GM23338 (cell line): ENCODE measurements at regions not wholly inside any gene's neighbourhood (a gene's known extent, or its start where the extent isn't known, plus 50 kb on each side); places are given as distances from the start of the nearest gene placed in this dataset.

Experiments
- ATAC-seq: fragments of 200-7000 bp; cut with Tn5 transposase; 3 replicates; pipeline ENCODE4 v1.9.1; 2020
- DNase-seq: peaks from one replicate; pipeline ENCODE4 v3.0.0-alpha.2; 2015; ENCODE audit warnings: low spot score
- H2AFZ ChIP-seq: fragments of 200-600 bp; sonication (generic); 2 replicates; pipeline ENCODE4 v1.8.0; 2016; ENCODE audit warnings: antibody characterized with exemption, mild to moderate bottlenecking, moderate library complexity
- H3F3A ChIP-seq: fragments of 200-600 bp; sonication (generic); replicated peaks from 2 replicates; pipeline ENCODE4 v1.8.0; 2017; ENCODE audit warnings: antibody characterized with exemption, mixed run types, low read depth
- H3K27ac ChIP-seq: fragments of 200-600 bp; sonication (generic); 2 replicates; pipeline ENCODE4 v1.6.1; 2016; ENCODE audit warnings: low read depth
- H3K27me3 ChIP-seq: fragments of 200-600 bp; sonication (generic); 2 replicates; pipeline ENCODE4 v1.8.0; 2016; ENCODE audit warnings: mild to moderate bottlenecking, mixed run types, moderate library complexity; ENCODE audit not compliant: insufficient read depth
- H3K36me3 ChIP-seq: fragments of 200-600 bp; sonication (generic); 2 replicates; pipeline ENCODE4 v1.8.0; 2016; ENCODE audit warnings: mild to moderate bottlenecking; ENCODE audit not compliant: insufficient read depth
- H3K4me1 ChIP-seq: fragments of 200-600 bp; sonication (generic); 2 replicates; pipeline ENCODE4 v1.8.0; 2016; ENCODE audit warnings: mild to moderate bottlenecking, moderate library complexity; ENCODE audit not compliant: insufficient read depth
- H3K4me2 ChIP-seq: fragments of 200-600 bp; sonication (generic); 2 replicates; pipeline ENCODE4 v1.7.1; 2017; ENCODE audit warnings: mixed run types
- H3K4me3 ChIP-seq: fragments of 200-600 bp; sonication (generic); 2 replicates; pipeline ENCODE4 v1.6.1; 2016; ENCODE audit warnings: mixed run types
- H3K79me2 ChIP-seq: fragments of 200-600 bp; sonication (generic); replicated peaks from 2 replicates; pipeline ENCODE4 v1.8.0; 2017; ENCODE audit warnings: mild to moderate bottlenecking; ENCODE audit not compliant: insufficient read depth
- H3K9me2 ChIP-seq: fragments of 200-600 bp; sonication (generic); 2 replicates; pipeline ENCODE4 v1.8.0; 2017; ENCODE audit not compliant: insufficient read depth
- H4K20me1 ChIP-seq: fragments of 200-600 bp; sonication (generic); replicated peaks from 2 replicates; pipeline ENCODE4 v1.8.0; 2017; ENCODE audit warnings: mild to moderate bottlenecking; ENCODE audit not compliant: insufficient read depth
- H3K27ac Mint-ChIP-seq: 2 replicates; pipeline ENCODE4 v1.8.0; 2020; ENCODE audit warnings: inconsistent platforms, mild to moderate bottlenecking, moderate library complexity, mixed read lengths
- H3K27me3 Mint-ChIP-seq: 3 replicates; pipeline ENCODE4 v1.8.0; 2022; ENCODE audit warnings: low read depth, mild to moderate bottlenecking, moderate library complexity, mixed read lengths, inconsistent platforms; ENCODE audit not compliant: insufficient read depth, poor library complexity
- H3K36me3 Mint-ChIP-seq: 3 replicates; pipeline ENCODE4 v1.8.0; 2021; ENCODE audit warnings: low read depth, mild to moderate bottlenecking, inconsistent platforms, moderate library complexity, mixed read lengths
- H3K4me1 Mint-ChIP-seq: 3 replicates; pipeline ENCODE4 v1.8.0; 2020; ENCODE audit warnings: mild to moderate bottlenecking, inconsistent platforms, mixed read lengths
- H3K4me3 Mint-ChIP-seq: 3 replicates; pipeline ENCODE4 v1.8.0; 2021; ENCODE audit warnings: moderate library complexity, mild to moderate bottlenecking, inconsistent platforms, mixed read lengths
- H3K9me3 Mint-ChIP-seq: 3 replicates; pipeline ENCODE4 v1.8.0; 2020; ENCODE audit warnings: moderate library complexity, mild to moderate bottlenecking, inconsistent platforms, mixed read lengths
- CTCF ChIP-seq, 2 experiments: fragments of 200-600 bp in 1 of 2; sonication (generic) in 1 of 2; conservative IDR thresholded peaks; 2 replicates each; pipeline versions ENCODE4 v1.5.1 to v1.6.1; 2016 to 2017; ENCODE audit warnings: antibody characterized with exemption in 2 of 2, low read depth in 2 of 2, mild to moderate bottlenecking in 2 of 2, moderate library complexity in 1 of 2
- ETS1 ChIP-seq: IDR thresholded peaks from 2 replicates; pipeline ENCODE4 v1.6.1; 2016; ENCODE audit warnings: antibody characterized with exemption
- POLR2AphosphoS5 ChIP-seq: IDR thresholded peaks from 2 replicates; pipeline ENCODE4 v1.6.1; 2016; ENCODE audit warnings: antibody characterized with exemption, low read depth
- ZNF114 ChIP-seq: fragments of 250-450 bp; sonication (Bioruptor Pico); IDR thresholded peaks from 2 replicates; pipeline ENCODE4 v1.5.0; 2020; ENCODE audit warnings: mild to moderate bottlenecking, moderate library complexity
- ZNF331 ChIP-seq: fragments of 250-450 bp; sonication (Bioruptor Pico); IDR thresholded peaks from 2 replicates; pipeline ENCODE4 v1.5.0; 2020; ENCODE audit warnings: low read depth, mild to moderate bottlenecking, moderate library complexity
- ZNF462 ChIP-seq: fragments of 250-450 bp; sonication (Bioruptor Pico); IDR thresholded peaks from 2 replicates; pipeline ENCODE4 v1.5.0; 2020; ENCODE audit warnings: mild to moderate bottlenecking, moderate library complexity

GRCh38 chr12:115335594-115335993, 651.6 kb upstream of the TBX3 start (continued):
- no peak for TF ChIP-seq ZNF462 (CRISPR knock-in tag)

GRCh38 chr12:115335048-115335447, 651.1 kb upstream of the TBX3 start:
- Mint-ChIP-seq H3K4me1 (peaks cover 23% of the 10 kb centered on the region), H3K9me3 (no peaks in the 10 kb centered on the region), H3K4me3 (no peak overlapping the region), H3K27ac (no peak overlapping the region), H3K27me3 (no peaks in the 10 kb centered on the region), H3K36me3 (no peaks in the 10 kb centered on the region)
- H3K4me2 ChIP-seq = no peak overlapping the region
- no peak overlapping the region for H3K27ac ChIP-seq
- peaks cover 9% of the 10 kb centered on the region; the same call in 1 of the 2 replicates for H3K4me1 ChIP-seq
- no peaks in the 10 kb centered on the region for H3K36me3 ChIP-seq
- ATAC-seq = no peak
- no peaks in the 10 kb centered on the region for H3K79me2 ChIP-seq
- H4K20me1 ChIP-seq = no peaks in the 10 kb centered on the region
- H2AFZ ChIP-seq = no peak overlapping the region
- H3K27me3 ChIP-seq = no peaks in the 10 kb centered on the region
- H3K9me2 ChIP-seq = 0 out of 2 replicates have a peak, but pooled peaks cover 4% of the 10 kb centered on the region
- no peak for DNase-seq
- H3K4me3 ChIP-seq = no peak overlapping the region
- no peaks in the 10 kb centered on the region for H3F3A ChIP-seq
- TF ChIP-seq ZNF462 (CRISPR knock-in tag) (no peak), ZNF331 (CRISPR knock-in tag) (no peak), POLR2AphosphoS5 (no peak), ZNF114 (CRISPR knock-in tag) (no peak), ETS1 (no peak), CTCF (conservative IDR thresholded peaks at IDR 0.05; ENCODE audit: low read depth in 2 of 2) (no peak)
